Stimulated activated CD4-positive, alpha-beta T cell treated with anti-CD3 and anti-CD28 coated beads, Interleukin-4, amount 100 ng/mL, for 1 hour (primary cell): ENCODE measurements at regions not wholly inside any gene's neighbourhood (a gene's known extent, or its start where the extent isn't known, plus 50 kb on each side); places are given as distances from the start of the nearest gene placed in this dataset.

Experiments
- DNase-seq: peaks from one replicate; pipeline ENCODE4 v3.0.0-alpha.2; 2020

DNA sequence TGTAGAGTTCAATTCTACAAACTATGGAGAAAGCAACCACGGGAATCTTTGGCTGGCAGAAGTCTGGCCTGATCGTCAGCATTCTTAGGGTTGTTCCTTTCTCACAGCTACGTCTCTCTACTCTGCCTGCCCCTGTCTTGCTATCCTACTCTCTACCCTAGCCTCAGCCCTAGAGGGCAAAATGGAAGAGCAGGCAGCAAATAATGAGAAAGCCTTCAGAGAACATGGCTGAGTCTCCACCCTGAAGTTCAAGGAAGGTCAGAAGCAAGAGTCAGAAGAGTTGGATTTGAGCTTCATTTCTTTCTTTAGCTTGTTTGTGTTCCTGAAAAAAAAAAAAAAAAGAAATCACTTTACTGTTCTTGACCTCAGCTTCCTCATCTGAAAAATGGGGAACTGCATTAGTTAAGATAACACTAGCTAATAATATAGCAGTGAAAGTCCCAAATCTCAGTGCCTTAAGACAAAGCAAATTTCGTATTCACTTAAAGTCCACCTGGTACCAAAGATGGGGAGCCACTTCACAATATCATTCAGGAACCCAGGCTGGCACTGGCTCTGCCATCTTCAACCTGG, 50.2 kb upstream of the CCND2 start:
- no peak for DNase-seq

DNA sequence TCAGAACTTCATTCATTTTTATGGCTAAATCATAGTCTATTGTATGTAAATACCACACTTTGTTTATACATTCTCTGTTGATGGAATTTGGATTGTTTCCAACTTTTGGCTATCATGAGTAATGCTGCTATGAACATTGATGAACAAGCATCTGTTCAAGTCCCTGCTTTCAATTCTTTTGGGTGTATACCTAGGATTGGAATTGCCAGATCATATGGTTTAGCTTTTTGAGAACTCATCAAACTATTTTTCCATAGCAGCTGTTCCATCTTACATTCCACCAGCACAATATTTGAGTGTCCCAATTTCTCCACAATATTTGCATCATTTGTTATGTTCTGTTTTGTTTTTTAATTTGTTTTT, 52.3 kb upstream of the CCND2 start:
- no peak for DNase-seq

DNA sequence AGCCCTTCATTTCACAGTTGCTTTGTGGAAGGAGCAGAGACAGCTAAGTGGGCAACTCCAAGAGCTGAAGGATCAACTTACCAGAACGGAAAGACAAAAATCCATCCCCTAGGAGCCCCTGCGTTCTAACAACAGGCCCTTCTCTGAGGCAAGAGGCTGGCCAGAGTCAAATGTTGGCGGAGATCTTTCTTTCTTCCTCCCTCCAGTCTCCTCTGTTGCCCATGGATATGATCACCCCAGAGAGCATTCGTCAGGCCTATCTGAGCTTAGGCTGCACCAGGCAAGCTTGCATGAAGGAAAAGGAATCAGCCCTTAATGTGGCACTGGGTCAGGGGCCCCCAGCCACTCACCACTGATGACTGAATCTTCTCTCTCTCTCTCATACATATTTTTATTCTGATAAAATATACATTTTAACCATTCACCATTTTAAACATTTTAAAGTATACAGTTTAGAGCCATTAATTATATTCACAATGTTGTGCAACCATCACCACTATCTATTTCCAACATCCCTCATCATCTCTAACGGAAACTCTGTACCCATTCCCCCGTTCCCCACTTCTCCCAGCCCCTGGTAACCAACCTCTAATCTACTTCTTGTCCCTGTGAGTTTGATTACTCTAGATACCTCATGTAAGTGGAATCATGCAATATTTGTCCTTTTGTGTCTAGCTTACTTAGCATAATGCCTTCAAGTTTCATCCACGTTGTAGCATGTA, 52.9 kb upstream of the CCND2 start:
- DNase-seq, result no peak

DNA sequence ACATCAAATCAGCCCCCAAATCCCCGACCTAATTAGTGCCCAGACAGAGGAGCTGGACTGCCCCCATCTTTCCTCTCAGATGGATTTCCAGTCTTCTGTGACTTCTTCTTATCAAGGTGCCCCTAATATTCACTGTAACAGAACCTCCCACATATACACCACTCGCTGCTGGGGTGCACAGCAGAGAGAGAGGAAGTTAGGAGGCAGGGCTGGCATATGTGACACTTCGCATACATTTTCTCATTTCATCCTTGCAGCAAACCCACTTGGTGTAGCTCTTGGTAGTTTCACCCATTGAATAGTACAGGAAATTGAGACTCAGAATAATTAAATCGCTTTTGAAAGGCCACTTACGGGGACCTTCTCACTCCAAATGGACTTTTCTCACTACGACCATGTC, 56.5 kb upstream of the CCND2 start:
- DNase-seq, result no peak

- no peak for DNase-seq
Observed at GRCh38 chr12:4216187-4216927, 57.2 kb upstream of the CCND2 start.

DNA sequence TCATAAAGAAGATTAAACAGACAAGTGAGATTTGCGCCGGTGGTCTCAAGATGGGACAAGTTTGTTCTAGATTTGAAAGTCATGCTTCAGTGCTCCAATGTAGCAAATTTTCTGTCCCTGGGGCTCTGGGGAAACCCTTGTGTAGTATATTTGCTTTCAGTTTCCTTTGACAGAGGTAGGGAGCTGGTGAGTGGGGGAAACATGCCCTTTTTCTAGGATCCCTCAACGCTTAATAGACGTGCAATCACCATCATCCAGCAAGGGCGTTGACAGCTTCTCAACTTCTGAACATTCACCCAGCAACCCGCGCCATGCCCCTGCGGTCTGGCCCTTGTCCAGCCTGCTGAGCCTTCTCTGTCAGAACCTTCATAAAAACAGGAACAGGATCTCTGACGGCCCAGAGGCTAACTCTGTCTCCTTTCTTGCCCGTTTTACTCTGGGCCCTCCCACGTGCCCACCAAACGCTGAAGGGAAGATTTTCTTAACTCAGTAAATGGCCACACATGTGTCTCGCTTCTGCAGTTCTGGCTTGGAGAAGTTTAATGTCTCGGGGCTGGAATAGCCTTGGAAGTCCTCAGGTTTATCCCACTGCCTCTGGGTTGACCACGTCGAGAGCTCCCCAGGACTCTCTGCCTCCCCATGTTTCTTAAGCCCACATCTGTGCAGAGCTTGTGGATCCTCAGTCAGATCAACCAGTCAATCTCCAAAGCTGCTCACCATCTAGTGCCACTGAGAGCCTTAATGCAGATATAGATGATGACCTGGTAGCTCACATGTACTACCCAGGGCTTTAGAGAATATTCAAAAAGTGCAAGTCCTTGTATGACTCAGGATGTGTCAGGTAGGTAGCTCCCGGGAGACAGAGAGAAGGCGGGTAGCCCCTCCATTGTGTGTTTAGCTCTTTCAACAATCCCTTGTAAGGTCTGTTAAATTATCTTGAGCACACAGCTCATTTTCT, 58.1 kb upstream of the CCND2 start:
- DNase-seq, result peak; percentile 14

GRCh38 chr12:4214877-4215228, 58.7 kb upstream of the CCND2 start:
- no peak for DNase-seq

DNA sequence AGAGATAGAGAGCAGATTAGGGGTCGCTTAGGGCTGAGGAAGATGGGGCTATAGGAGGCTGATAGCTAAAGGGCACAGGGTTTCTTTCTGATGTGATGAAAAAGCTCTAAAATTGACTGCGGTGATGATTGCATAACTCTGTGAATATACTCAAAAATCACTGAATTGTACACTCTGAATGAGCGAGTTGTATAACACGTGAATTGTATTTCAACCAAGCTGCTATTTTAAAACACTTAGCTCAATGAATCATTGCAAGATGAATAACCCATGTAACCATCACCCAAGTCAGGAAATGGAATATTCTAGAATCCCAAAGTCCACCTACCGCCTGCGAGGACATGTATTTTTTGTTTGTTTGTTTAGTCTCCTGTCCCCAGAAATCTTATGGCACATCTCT, 60.1 kb upstream of the CCND2 start:
- DNase-seq, result no peak

DNA sequence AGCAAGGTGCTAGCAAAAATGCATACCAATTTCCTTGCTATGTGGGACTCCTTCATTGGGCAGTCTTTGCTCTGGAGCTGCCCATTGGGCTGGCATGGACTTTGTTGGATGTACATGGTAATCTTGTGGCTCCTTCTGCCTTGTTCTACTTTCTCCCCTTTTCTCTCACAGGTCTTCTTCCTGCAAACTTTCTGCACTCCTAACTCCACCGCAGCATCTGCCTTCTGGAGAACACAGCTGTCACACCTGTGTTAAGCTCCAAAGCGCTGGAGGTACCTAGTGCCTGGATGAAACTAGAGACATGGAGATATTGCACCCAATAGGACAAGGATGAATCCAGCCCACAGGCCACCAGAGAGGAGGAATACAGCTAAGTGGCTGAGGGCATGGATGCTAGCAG, 60.7 kb upstream of the CCND2 start:
- DNase-seq, result no peak

DNA sequence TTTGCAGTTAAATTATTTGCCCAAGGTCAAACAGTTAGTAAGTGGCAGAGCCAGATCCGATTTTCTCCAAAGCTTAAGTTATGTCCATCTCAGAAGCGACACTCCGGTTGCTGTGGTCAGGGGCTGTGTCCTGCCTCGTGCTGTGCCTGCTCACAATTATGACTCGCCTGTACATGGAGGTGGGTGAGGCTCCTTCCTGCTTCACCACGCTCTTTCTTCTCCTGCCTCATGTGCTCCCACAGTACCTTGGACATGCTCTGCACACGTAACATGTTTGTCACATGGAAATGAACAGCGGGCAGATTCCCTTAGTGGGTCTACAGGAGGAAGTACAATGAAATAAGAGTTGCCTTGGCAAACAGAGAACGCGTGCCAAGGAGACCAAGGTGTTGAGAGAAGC, 62.2 kb upstream of the CCND2 start:
- DNase-seq, result no peak

DNA sequence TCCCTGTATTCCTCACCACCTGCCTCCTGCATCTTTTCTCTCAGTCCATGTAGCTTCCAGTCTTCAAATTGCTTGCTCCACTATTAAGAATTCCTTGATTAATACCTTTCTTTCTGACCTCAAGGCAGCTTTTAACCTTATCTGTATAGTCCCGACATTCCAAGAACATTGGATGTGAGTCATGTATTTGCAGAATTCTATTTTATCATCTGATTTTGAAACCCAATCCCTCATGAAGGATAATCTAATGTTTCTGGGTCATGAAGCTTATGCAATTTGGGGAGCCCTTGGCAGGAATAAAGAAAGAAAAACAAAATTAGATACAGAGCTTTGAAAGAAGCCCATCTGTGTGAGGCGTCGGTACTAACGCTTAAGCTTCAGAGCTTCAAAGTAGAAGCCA, 63.4 kb upstream of the CCND2 start:
- no peak for DNase-seq

GRCh38 chr12:4206470-4206869, 67.1 kb upstream of the CCND2 start:
- no peak for DNase-seq

- no peak for DNase-seq
Observed at GRCh38 chr12:4203772-4204376, 69.7 kb upstream of the CCND2 start.

- no peak for DNase-seq
Observed at GRCh38 chr12:4202918-4203317, 70.6 kb upstream of the CCND2 start.

DNA sequence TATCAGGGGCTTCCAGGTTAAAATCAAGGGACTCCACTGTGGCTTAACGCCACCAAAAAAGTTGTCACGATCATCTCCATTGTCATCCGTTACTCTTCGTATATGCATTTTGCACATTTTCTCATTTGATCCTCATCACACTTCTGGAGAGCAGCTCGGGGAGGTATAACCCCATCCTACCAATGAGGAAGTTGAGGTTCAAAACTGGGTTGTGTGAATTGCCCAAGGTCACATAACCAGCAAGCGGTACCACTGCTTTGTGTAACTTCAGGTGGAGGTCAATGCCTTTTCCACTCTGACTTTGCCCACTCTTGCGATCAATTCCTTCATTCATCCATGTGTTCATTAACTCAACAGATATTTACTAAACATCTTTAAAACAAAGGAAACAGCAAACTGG, 71.1 kb upstream of the CCND2 start:
- DNase-seq, result no peak

- DNase-seq, result no peak
Observed at GRCh38 chr12:4201333-4202100, 72.0 kb upstream of the CCND2 start.

GRCh38 chr12:4197922-4198763, 75.4 kb upstream of the CCND2 start:
- DNase-seq, result no peak

GRCh38 chr12:4196805-4197420, 76.6 kb upstream of the CCND2 start:
- no peak for DNase-seq

DNA sequence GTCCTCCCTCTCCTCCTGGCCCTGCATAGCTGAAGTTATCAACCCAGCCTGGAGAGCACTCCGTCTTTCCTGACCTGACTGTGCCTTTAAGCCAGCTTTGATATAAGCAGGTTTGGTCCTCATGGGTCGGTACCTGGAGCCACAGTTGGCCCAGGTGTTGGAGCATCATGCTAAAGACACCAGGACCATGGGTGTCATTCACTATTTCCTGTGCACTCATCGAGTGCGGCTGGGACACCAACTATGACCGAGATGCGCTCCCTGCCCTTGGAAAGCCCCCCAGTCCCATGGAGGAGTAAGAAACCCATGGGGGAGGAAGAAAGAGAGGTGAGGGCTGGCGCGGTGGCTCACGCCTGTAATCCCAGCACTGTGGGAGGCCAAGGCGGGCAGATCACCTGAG, 78.9 kb upstream of the CCND2 start:
- DNase-seq, result no peak

- DNase-seq, result no peak
Observed at GRCh38 chr12:4193821-4194220, 79.7 kb upstream of the CCND2 start.

GRCh38 chr12:4191642-4192041, 81.9 kb upstream of the CCND2 start:
- no peak for DNase-seq
